ENCODE measurements at regions not wholly inside any gene's neighbourhood (a gene's known extent, or its start where the extent isn't known, plus 50 kb on each side); places are given as distances from the start of the nearest gene placed in this dataset.

- no peaks in the 10 kb centered on the region for H3K27me3 ChIP-seq (ENCODE audit: control insufficient read depth, insufficient read depth, low read length)
- no peak overlapping the region for H3K9ac ChIP-seq (ENCODE audit: low read length)
- H3K36me3 ChIP-seq (ENCODE audit: control insufficient read depth, insufficient read depth, low read length), result no peaks in the 10 kb centered on the region
- H3K27ac ChIP-seq (ENCODE audit: low read depth, low read length), result no peak overlapping the region
- H3K4me1 ChIP-seq (ENCODE audit: control insufficient read depth, insufficient read depth, low read length), result no peaks in the 10 kb centered on the region
- H3K4me3 ChIP-seq (ENCODE audit: low read length), result no peak overlapping the region
Observed at GRCh38 chr12:58298803-58299202, 357.4 kb downstream of the ATP23 start.

GRCh38 chr12:58299371-58299770 is 358.0 kb downstream of the ATP23 start:
- Histone ChIP-seq H3K9ac (ENCODE audit: low read length) (no peak overlapping the region), H3K27me3 (ENCODE audit: control insufficient read depth, insufficient read depth, low read length) (no peaks in the 10 kb centered on the region), H3K4me1 (ENCODE audit: control insufficient read depth, insufficient read depth, low read length) (no peaks in the 10 kb centered on the region), H3K27ac (ENCODE audit: low read depth, low read length) (no peak overlapping the region), H3K4me3 (ENCODE audit: low read length) (no peak overlapping the region), H3K36me3 (ENCODE audit: control insufficient read depth, insufficient read depth, low read length) (no peaks in the 10 kb centered on the region)

- Histone ChIP-seq H3K36me3 (ENCODE audit: control insufficient read depth, insufficient read depth, low read length) (no peaks in the 10 kb centered on the region), H3K4me1 (ENCODE audit: control insufficient read depth, insufficient read depth, low read length) (no peaks in the 10 kb centered on the region), H3K27me3 (ENCODE audit: control insufficient read depth, insufficient read depth, low read length) (no peaks in the 10 kb centered on the region), H3K27ac (ENCODE audit: low read depth, low read length) (no peak overlapping the region), H3K4me3 (ENCODE audit: low read length) (no peak overlapping the region), H3K9ac (ENCODE audit: low read length) (no peak overlapping the region)
Observed at GRCh38 chr12:58301038-58301729, 359.8 kb downstream of the ATP23 start.

- Histone ChIP-seq H3K9ac (ENCODE audit: low read length) (no peak overlapping the region), H3K27ac (ENCODE audit: low read depth, low read length) (no peak overlapping the region), H3K4me1 (ENCODE audit: control insufficient read depth, insufficient read depth, low read length) (no peaks in the 10 kb centered on the region), H3K27me3 (ENCODE audit: control insufficient read depth, insufficient read depth, low read length) (no peaks in the 10 kb centered on the region), H3K4me3 (ENCODE audit: low read length) (no peak overlapping the region), H3K36me3 (ENCODE audit: control insufficient read depth, insufficient read depth, low read length) (no peaks in the 10 kb centered on the region)
Observed at GRCh38 chr12:58301730-58302122, 360.4 kb downstream of the ATP23 start.

GRCh38 chr12:58302487-58303011 is 361.2 kb downstream of the ATP23 start:
- H3K27me3 ChIP-seq (ENCODE audit: control insufficient read depth, insufficient read depth, low read length), result no peaks in the 10 kb centered on the region
- H3K36me3 ChIP-seq (ENCODE audit: control insufficient read depth, insufficient read depth, low read length), result no peaks in the 10 kb centered on the region
- H3K9ac ChIP-seq (ENCODE audit: low read length), result no peak overlapping the region
- H3K27ac ChIP-seq (ENCODE audit: low read depth, low read length), result no peak overlapping the region
- no peak overlapping the region for H3K4me3 ChIP-seq (ENCODE audit: low read length)
- H3K4me1 ChIP-seq (ENCODE audit: control insufficient read depth, insufficient read depth, low read length), result no peaks in the 10 kb centered on the region

- Histone ChIP-seq H3K4me1 (ENCODE audit: control insufficient read depth, insufficient read depth, low read length) (no peaks in the 10 kb centered on the region), H3K27ac (ENCODE audit: low read depth, low read length) (no peak overlapping the region), H3K4me3 (ENCODE audit: low read length) (no peak overlapping the region), H3K36me3 (ENCODE audit: control insufficient read depth, insufficient read depth, low read length) (no peaks in the 10 kb centered on the region), H3K9ac (ENCODE audit: low read length) (no peak overlapping the region), H3K27me3 (ENCODE audit: control insufficient read depth, insufficient read depth, low read length) (no peaks in the 10 kb centered on the region)
Observed at GRCh38 chr12:58306266-58307000, 365.1 kb downstream of the ATP23 start.

GRCh38 chr12:58309806-58310205 is 368.4 kb downstream of the ATP23 start:
- H3K27me3 ChIP-seq (ENCODE audit: control insufficient read depth, insufficient read depth, low read length), result no peaks in the 10 kb centered on the region
- H3K9ac ChIP-seq (ENCODE audit: low read length), result no peak overlapping the region
- H3K36me3 ChIP-seq (ENCODE audit: control insufficient read depth, insufficient read depth, low read length), result no peaks in the 10 kb centered on the region
- no peak overlapping the region for H3K4me3 ChIP-seq (ENCODE audit: low read length)
- H3K27ac ChIP-seq (ENCODE audit: low read depth, low read length), result no peak overlapping the region
- H3K4me1 ChIP-seq (ENCODE audit: control insufficient read depth, insufficient read depth, low read length), result no peaks in the 10 kb centered on the region

GRCh38 chr12:58310368-58310767 is 369.0 kb downstream of the ATP23 start:
- H3K27ac ChIP-seq (ENCODE audit: low read depth, low read length), result no peak overlapping the region
- no peaks in the 10 kb centered on the region for H3K27me3 ChIP-seq (ENCODE audit: control insufficient read depth, insufficient read depth, low read length)
- no peak overlapping the region for H3K9ac ChIP-seq (ENCODE audit: low read length)
- no peaks in the 10 kb centered on the region for H3K4me1 ChIP-seq (ENCODE audit: control insufficient read depth, insufficient read depth, low read length)
- H3K36me3 ChIP-seq (ENCODE audit: control insufficient read depth, insufficient read depth, low read length), result no peaks in the 10 kb centered on the region
- no peak overlapping the region for H3K4me3 ChIP-seq (ENCODE audit: low read length)

- no peaks in the 10 kb centered on the region for H3K36me3 ChIP-seq (ENCODE audit: control insufficient read depth, insufficient read depth, low read length)
- no peaks in the 10 kb centered on the region for H3K4me1 ChIP-seq (ENCODE audit: control insufficient read depth, insufficient read depth, low read length)
- H3K4me3 ChIP-seq (ENCODE audit: low read length), result no peak overlapping the region
- H3K9ac ChIP-seq (ENCODE audit: low read length), result no peak overlapping the region
- no peaks in the 10 kb centered on the region for H3K27me3 ChIP-seq (ENCODE audit: control insufficient read depth, insufficient read depth, low read length)
- H3K27ac ChIP-seq (ENCODE audit: low read depth, low read length), result no peak overlapping the region
Observed at GRCh38 chr12:58310809-58311622, 369.6 kb downstream of the ATP23 start.

- Histone ChIP-seq H3K27ac (ENCODE audit: low read depth, low read length) (no peak overlapping the region), H3K9ac (ENCODE audit: low read length) (no peak overlapping the region), H3K36me3 (ENCODE audit: control insufficient read depth, insufficient read depth, low read length) (no peaks in the 10 kb centered on the region), H3K27me3 (ENCODE audit: control insufficient read depth, insufficient read depth, low read length) (no peaks in the 10 kb centered on the region), H3K4me3 (ENCODE audit: low read length) (no peak overlapping the region), H3K4me1 (ENCODE audit: control insufficient read depth, insufficient read depth, low read length) (no peaks in the 10 kb centered on the region)
Observed at GRCh38 chr12:58313091-58313855, 371.9 kb downstream of the ATP23 start.

- no peaks in the 10 kb centered on the region for H3K27me3 ChIP-seq (ENCODE audit: control insufficient read depth, insufficient read depth, low read length)
- H3K36me3 ChIP-seq (ENCODE audit: control insufficient read depth, insufficient read depth, low read length), result no peaks in the 10 kb centered on the region
- H3K4me1 ChIP-seq (ENCODE audit: control insufficient read depth, insufficient read depth, low read length), result no peaks in the 10 kb centered on the region
- H3K4me3 ChIP-seq (ENCODE audit: low read length), result no peak overlapping the region
- H3K27ac ChIP-seq (ENCODE audit: low read depth, low read length), result no peak overlapping the region
- no peak overlapping the region for H3K9ac ChIP-seq (ENCODE audit: low read length)
Observed at GRCh38 chr12:58314610-58315009, 373.2 kb downstream of the ATP23 start.

GRCh38 chr12:58316926-58317325 is 375.6 kb downstream of the ATP23 start:
- Histone ChIP-seq H3K36me3 (ENCODE audit: control insufficient read depth, insufficient read depth, low read length) (no peaks in the 10 kb centered on the region), H3K4me1 (ENCODE audit: control insufficient read depth, insufficient read depth, low read length) (no peaks in the 10 kb centered on the region), H3K27ac (ENCODE audit: low read depth, low read length) (no peak overlapping the region), H3K9ac (ENCODE audit: low read length) (no peak overlapping the region), H3K4me3 (ENCODE audit: low read length) (no peak overlapping the region), H3K27me3 (ENCODE audit: control insufficient read depth, insufficient read depth, low read length) (no peaks in the 10 kb centered on the region)
